Stomach (tissue), 8 donors: ENCODE measurements at regions not wholly inside any gene's neighbourhood (a gene's known extent, or its start where the extent isn't known, plus 50 kb on each side); places are given as distances from the start of the nearest gene placed in this dataset.
"Not testable (repeated sequence)": the region's sequence is repeated elsewhere in the genome, so short reads cannot be mapped to it uniquely, and the experiment has no call there.

ENCODE experiments used
- DNase-seq, 2 donors: peaks; one replicate each; pipeline versions ENCODE4 v3.0.0 to v3.0.0-alpha.2; 2013 to 2019
- H3K27ac ChIP-seq, 5 donors: fragments of 200-600 bp in 4 of 5; sonication (generic) in 4 of 5; one replicate each; pipeline ENCODE4 v1.5.1; 2013 to 2019; ENCODE audit warnings: mild to moderate bottlenecking in 1 of 5, moderate library complexity in 1 of 5
- H3K27me3 ChIP-seq, 3 donors: fragments of 200-600 bp; sonication (generic); one replicate each; pipeline ENCODE4 v1.5.1; 2017 to 2019; ENCODE audit warnings: mixed run types in 1 of 3
- H3K36me3 ChIP-seq, 4 donors: fragments of 200-600 bp; sonication (generic); 1 replicate in 3 of 4; 2 replicates in 1 of 4; pipeline ENCODE4 v1.5.1; 2016 to 2019
- H3K4me1 ChIP-seq, 4 donors: fragments of 200-600 bp; sonication (generic); one replicate each; pipeline ENCODE4 v1.5.1; 2016 to 2019
- H3K4me3 ChIP-seq, 4 donors: fragments of 200-600 bp; sonication (generic) in 3 of 4; one replicate each; pipeline ENCODE4 v1.5.1; 2016 to 2019; ENCODE audit warnings: mild to moderate bottlenecking in 1 of 4
- H3K9me3 ChIP-seq, 4 donors: fragments of 200-600 bp; sonication (generic); one replicate each; pipeline ENCODE4 v1.5.1; 2016 to 2019
- EP300 ChIP-seq: sonication (generic); formaldehyde crosslinking; IDR thresholded peaks from one replicate; pipeline ENCODE4 v1.6.1; 2017; ENCODE audit warnings: antibody characterized with exemption
- POLR2A ChIP-seq, 4 donors: fragments of 450-650 bp; IDR thresholded peaks; one replicate each; pipeline ENCODE4 v1.6.1; 2016; ENCODE audit warnings: antibody characterized with exemption in 4 of 4, control low read depth in 2 of 4, mild to moderate bottlenecking in 1 of 4, moderate library complexity in 1 of 4
- POLR2AphosphoS5 ChIP-seq, 3 donors: sonication (generic); formaldehyde crosslinking; IDR thresholded peaks; one replicate each; pipeline ENCODE4 v1.6.1; 2016; ENCODE audit warnings: antibody characterized with exemption in 3 of 3
- WGBS, 5 donors: extraction: QIAGEN DNeasy Blood & Tissue Kit in 3 of 5; methylation state at CpG; one replicate each; pipeline versions ENCODE4 v1.1.5 to v1.1.7; 2013 to 2018; 5-methylcytosine and 5-hydroxymethylcytosine counted together
- intact Hi-C: fragments of 100-400 bp; cut with DNase I; formaldehyde crosslinking; loops from one replicate; pipeline ENCODE4 v1.15.1; 2023; ENCODE audit warnings: low total_unique reads
- small RNA-seq, 4 donors: library from RNA; depleted of rRNA; stranded (forward); fragments of <200 nt; gene quantifications; one replicate each; pipeline ENCODE3, GENCODE V24; 2016
- TF ChIP-seq, protein P1 (sequence below), 7 experiments: fragments of 450-650 bp in 4 of 7; fragments of 200-600 bp in 3 of 7; sonication (generic) in 3 of 7; IDR thresholded peaks; one replicate each; pipeline ENCODE4 v1.5.1; 2016 to 2019; ENCODE audit warnings: antibody characterized with exemption in 7 of 7, control low read depth in 2 of 7, mild to moderate bottlenecking in 1 of 7
- donor health status: healthy with polysubstance abuse.
- donor health status: Bipolar disorder and iron deficiency.
- donor health status: healthy.

DNA sequence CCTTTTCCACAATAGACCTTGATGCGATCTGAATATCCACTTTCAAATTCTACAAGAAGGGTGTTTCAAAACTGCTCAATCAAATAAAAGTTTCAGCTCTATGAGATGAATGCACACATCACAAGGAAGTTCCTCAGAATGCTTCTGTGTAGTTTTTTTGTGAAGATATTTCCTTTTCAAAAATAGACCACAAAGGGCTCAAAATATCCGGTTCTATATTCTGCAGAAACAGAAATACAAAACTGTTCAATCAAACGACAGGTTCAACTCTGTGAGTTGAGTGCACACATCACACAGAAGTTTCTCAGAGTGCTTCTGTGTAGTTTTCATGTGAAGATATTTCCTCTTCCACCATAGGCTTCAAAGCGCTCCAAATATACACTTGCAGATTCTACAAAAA, 293.9 kb upstream of the DEFB115 start:
- intact Hi-C loops: no loop called here
- 74 to 83% (median 82%) methylated on average over 4 of the region's 4 CpGs for WGBS, 5 donors
- Histone ChIP-seq H3K4me1 (no peaks in the 10 kb centered on the region), H3K9me3 (peaks cover 0 to 32% (median 24%) of the 10 kb centered on the region in 4 donors), H3K27me3 (no peaks in the 10 kb centered on the region), H3K4me3 (no peak overlapping the region), H3K27ac (no peak overlapping the region), H3K36me3 (no peaks in the 10 kb centered on the region)
- TF ChIP-seq EP300 (no peak), POLR2AphosphoS5 (IDR thresholded peaks at IDR 0.05) (no peak), POLR2A (IDR thresholded peaks at IDR 0.05) (no peak)
- TF ChIP-seq, protein P1, sequence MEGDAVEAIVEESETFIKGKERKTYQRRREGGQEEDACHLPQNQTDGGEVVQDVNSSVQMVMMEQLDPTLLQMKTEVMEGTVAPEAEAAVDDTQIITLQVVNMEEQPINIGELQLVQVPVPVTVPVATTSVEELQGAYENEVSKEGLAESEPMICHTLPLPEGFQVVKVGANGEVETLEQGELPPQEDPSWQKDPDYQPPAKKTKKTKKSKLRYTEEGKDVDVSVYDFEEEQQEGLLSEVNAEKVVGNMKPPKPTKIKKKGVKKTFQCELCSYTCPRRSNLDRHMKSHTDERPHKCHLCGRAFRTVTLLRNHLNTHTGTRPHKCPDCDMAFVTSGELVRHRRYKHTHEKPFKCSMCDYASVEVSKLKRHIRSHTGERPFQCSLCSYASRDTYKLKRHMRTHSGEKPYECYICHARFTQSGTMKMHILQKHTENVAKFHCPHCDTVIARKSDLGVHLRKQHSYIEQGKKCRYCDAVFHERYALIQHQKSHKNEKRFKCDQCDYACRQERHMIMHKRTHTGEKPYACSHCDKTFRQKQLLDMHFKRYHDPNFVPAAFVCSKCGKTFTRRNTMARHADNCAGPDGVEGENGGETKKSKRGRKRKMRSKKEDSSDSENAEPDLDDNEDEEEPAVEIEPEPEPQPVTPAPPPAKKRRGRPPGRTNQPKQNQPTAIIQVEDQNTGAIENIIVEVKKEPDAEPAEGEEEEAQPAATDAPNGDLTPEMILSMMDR (IDR thresholded peaks at IDR 0.05): no peak
- no peak for DNase-seq

DNA sequence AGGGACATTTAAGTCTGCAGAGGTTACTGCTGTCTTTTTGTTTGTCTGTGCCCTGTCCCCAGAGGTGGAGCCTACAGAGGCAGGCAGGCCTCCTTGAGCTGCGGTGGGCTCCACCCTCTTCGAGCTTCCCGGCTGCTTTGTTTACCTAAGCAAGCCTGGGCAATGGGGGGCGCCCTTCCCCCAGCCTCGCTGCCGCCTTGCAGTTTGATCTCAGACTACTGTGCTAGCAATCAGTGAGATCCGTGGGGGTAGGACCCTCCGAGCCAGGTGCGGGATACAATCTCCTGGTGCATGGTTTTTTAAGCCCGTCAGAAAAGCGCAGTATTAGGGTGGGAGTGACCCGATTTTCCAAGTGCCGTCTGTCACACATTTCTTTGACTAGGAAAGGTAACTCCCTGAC, 281.6 kb upstream of the DEFB115 start:
- DNase-seq, intact Hi-C loops, H3K4me3 ChIP-seq, H3K27ac ChIP-seq, H3K36me3 ChIP-seq, H3K4me1 ChIP-seq, H3K27me3 ChIP-seq: not testable (repeated sequence)
- 84 to 89% (median 88%) methylated on average over 9 to 13 of the region's 13 CpGs for WGBS, 5 donors
- peaks cover 0 to 26% (median 8%) of the 10 kb centered on the region in 4 donors for H3K9me3 ChIP-seq

DNA sequence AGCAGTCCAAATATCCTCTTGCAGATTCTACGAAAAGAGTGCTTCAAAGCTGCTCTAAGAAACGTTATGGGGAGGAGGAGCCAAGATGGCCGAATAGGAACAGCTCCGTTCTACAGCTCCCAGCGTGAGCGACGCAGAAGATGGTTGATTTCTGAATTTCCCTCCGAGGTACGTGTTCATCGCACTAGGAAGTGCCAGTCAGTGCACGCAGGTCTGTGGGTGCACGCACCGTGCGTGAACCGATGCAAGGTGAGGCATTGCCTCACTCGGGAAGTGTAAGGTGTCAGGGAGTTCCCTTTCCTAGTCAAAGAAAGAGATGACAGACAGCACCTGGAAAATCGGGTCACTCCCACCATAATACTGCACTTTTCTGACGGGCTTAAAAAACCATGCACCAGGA, 272.1 kb upstream of the DEFB115 start:
- DNase-seq: no peak
- Histone ChIP-seq H3K27ac (no peak overlapping the region), H3K4me3 (no peak overlapping the region), H3K9me3 (peaks cover 0 to 31% (median 8%) of the 10 kb centered on the region in 4 donors), H3K36me3 (no peaks in the 10 kb centered on the region), H3K4me1 (no peaks in the 10 kb centered on the region), H3K27me3 (no peaks in the 10 kb centered on the region)
- intact Hi-C loops: no loop called here
- TF ChIP-seq, protein P1 (IDR thresholded peaks at IDR 0.05): no peak
- no peak for TF ChIP-seq POLR2AphosphoS5 (IDR thresholded peaks at IDR 0.05)
- no peak for TF ChIP-seq POLR2A (IDR thresholded peaks at IDR 0.05)
- no peak for TF ChIP-seq EP300
- WGBS, 5 donors: 87 to 95% (median 89%) methylated on average over 18 of the region's 18 CpGs

Small RNAs in the stretch of these regions (small RNA-seq; reads per million reads assigned to genes)
- 0 to 0.07 (median 0) reads per million in 4 donors for gene RNA5SP528
